ENCODE measurements at regions not wholly inside any gene's neighbourhood (a gene's known extent, or its start where the extent isn't known, plus 50 kb on each side); places are given as distances from the start of the nearest gene placed in this dataset.

GRCh38 chr10:16274911-16275310, 161.9 kb upstream of the PTER start:
- Mint-ChIP-seq H3K4me1 (ENCODE audit: low read depth) (no peaks in the 10 kb centered on the region), H3K9me3 (ENCODE audit: low read depth) (peaks cover 6% of the 10 kb centered on the region), H3K36me3 (ENCODE audit: insufficient read depth) (no peaks in the 10 kb centered on the region), H3K27me3 (no peaks in the 10 kb centered on the region), H3K27ac (no peak overlapping the region), H3K4me3 (ENCODE audit: low read depth) (no peak overlapping the region)
- DNase-seq (ENCODE audit: low spot score, unreplicated experiment), result no peak
- no peak for TF ChIP-seq CTCF (IDR thresholded peaks at IDR 0.05; ENCODE audit: unreplicated experiment)

GRCh38 chr10:16280595-16280994, 156.2 kb upstream of the PTER start:
- Mint-ChIP-seq H3K27ac (no peak overlapping the region), H3K4me3 (ENCODE audit: low read depth) (no peak overlapping the region), H3K27me3 (no peaks in the 10 kb centered on the region), H3K4me1 (ENCODE audit: low read depth) (no peaks in the 10 kb centered on the region), H3K9me3 (ENCODE audit: low read depth) (peaks cover 6% of the 10 kb centered on the region), H3K36me3 (ENCODE audit: insufficient read depth) (no peaks in the 10 kb centered on the region)
- TF ChIP-seq CTCF (IDR thresholded peaks at IDR 0.05; ENCODE audit: unreplicated experiment), result no peak
- DNase-seq (ENCODE audit: low spot score, unreplicated experiment), result no peak

GRCh38 chr10:16292366-16292765, 144.4 kb upstream of the PTER start:
- peaks cover 2% of the 10 kb centered on the region for H3K9me3 Mint-ChIP-seq (ENCODE audit: low read depth)
- H3K36me3 Mint-ChIP-seq (ENCODE audit: insufficient read depth), result no peaks in the 10 kb centered on the region
- no peak for DNase-seq (ENCODE audit: low spot score, unreplicated experiment)
- no peak for TF ChIP-seq CTCF (IDR thresholded peaks at IDR 0.05; ENCODE audit: unreplicated experiment)
- H3K27me3 Mint-ChIP-seq, result peaks cover 10% of the 10 kb centered on the region
- H3K4me1 Mint-ChIP-seq (ENCODE audit: low read depth), result peaks cover 2% of the 10 kb centered on the region
- no peak overlapping the region for H3K27ac Mint-ChIP-seq
- H3K4me3 Mint-ChIP-seq (ENCODE audit: low read depth), result no peak overlapping the region

GRCh38 chr10:16297069-16297468, 139.7 kb upstream of the PTER start:
- Mint-ChIP-seq H3K9me3 (ENCODE audit: low read depth) (no peaks in the 10 kb centered on the region), H3K4me3 (ENCODE audit: low read depth) (no peak overlapping the region), H3K27me3 (peaks cover 19% of the 10 kb centered on the region), H3K27ac (no peak overlapping the region), H3K36me3 (ENCODE audit: insufficient read depth) (no peaks in the 10 kb centered on the region), H3K4me1 (ENCODE audit: low read depth) (peaks cover 2% of the 10 kb centered on the region)
- no peak for DNase-seq (ENCODE audit: low spot score, unreplicated experiment)
- no peak for TF ChIP-seq CTCF (IDR thresholded peaks at IDR 0.05; ENCODE audit: unreplicated experiment)

- no peak for TF ChIP-seq CTCF (IDR thresholded peaks at IDR 0.05; ENCODE audit: unreplicated experiment)
- no peaks in the 10 kb centered on the region for H3K9me3 Mint-ChIP-seq (ENCODE audit: low read depth)
Observed at GRCh38 chr10:16297642-16298041, 139.2 kb upstream of the PTER start.

More at GRCh38 chr10:16297642-16298041, 139.2 kb upstream of the PTER start:
- Mint-ChIP-seq H3K36me3 (ENCODE audit: insufficient read depth) (no peaks in the 10 kb centered on the region), H3K27ac (no peak overlapping the region), H3K4me1 (ENCODE audit: low read depth) (peaks cover 1% of the 10 kb centered on the region), H3K4me3 (ENCODE audit: low read depth) (no peak overlapping the region), H3K27me3 (peaks cover 19% of the 10 kb centered on the region)
- DNase-seq (ENCODE audit: low spot score, unreplicated experiment), result no peak
